Loucy (cell line): ENCODE measurements at regions not wholly inside any gene's neighbourhood (a gene's known extent, or its start where the extent isn't known, plus 50 kb on each side); places are given as distances from the start of the nearest gene placed in this dataset.

ENCODE experiments used
- EZH2phosphoT487 ChIP-seq: fragments of 200-600 bp; IDR thresholded peaks from 2 replicates; pipeline ENCODE4 v1.6.1; 2018; ENCODE audit warnings: antibody characterized with exemption, mild to moderate bottlenecking, moderate library complexity, borderline replicate concordance
- TF ChIP-seq, protein P1 (sequence below): fragments of 200-600 bp; sonication (generic); conservative IDR thresholded peaks from 2 replicates; pipeline ENCODE4 v1.5.1; 2014; ENCODE audit warnings: mild to moderate bottlenecking, antibody characterized with exemption, low read length

DNA sequence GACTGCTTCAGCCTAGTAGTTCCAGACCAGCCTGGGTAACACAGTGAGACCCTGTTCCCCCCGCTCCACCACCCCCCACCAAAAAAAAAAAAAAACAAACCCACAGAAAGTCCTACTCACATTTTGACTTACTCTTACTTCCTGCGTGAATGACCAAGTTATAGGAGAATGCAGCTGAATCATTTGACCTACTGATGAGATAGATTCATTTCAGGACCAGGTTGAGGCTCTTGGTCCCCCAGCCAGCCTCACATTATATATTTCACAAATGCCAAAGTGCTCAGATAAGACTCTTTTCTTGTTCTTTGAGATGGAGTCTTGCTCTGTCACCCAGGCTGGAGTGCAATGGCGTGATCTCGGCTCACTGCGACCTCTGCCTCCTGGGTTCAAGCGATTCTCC is 70.2 kb downstream of the KLF5 start:
- TF ChIP-seq, protein P1, sequence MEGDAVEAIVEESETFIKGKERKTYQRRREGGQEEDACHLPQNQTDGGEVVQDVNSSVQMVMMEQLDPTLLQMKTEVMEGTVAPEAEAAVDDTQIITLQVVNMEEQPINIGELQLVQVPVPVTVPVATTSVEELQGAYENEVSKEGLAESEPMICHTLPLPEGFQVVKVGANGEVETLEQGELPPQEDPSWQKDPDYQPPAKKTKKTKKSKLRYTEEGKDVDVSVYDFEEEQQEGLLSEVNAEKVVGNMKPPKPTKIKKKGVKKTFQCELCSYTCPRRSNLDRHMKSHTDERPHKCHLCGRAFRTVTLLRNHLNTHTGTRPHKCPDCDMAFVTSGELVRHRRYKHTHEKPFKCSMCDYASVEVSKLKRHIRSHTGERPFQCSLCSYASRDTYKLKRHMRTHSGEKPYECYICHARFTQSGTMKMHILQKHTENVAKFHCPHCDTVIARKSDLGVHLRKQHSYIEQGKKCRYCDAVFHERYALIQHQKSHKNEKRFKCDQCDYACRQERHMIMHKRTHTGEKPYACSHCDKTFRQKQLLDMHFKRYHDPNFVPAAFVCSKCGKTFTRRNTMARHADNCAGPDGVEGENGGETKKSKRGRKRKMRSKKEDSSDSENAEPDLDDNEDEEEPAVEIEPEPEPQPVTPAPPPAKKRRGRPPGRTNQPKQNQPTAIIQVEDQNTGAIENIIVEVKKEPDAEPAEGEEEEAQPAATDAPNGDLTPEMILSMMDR, result no peak
- no peak for TF ChIP-seq EZH2phosphoT487
